A549 (cell line): ENCODE measurements at regions not wholly inside any gene's neighbourhood (a gene's known extent, or its start where the extent isn't known, plus 50 kb on each side); places are given as distances from the start of the nearest gene placed in this dataset.

Experiments
- CEBPB ChIP-seq, 2 experiments: fragments of >200 bp in 1 of 2; sonication (Bioruptor Twin) in 1 of 2; formaldehyde crosslinking in 1 of 2; IDR thresholded peaks; 2 replicates each; pipeline ENCODE4 v1.6.1; 2012 to 2016
- CTCF ChIP-seq: fragments of >200 bp; sonication (Bioruptor Twin); formaldehyde crosslinking; IDR thresholded peaks from 3 replicates; pipeline ENCODE4 v1.5.1; 2016
- POLR2A ChIP-seq: IDR thresholded peaks from 2 replicates; pipeline ENCODE4 v1.6.1; 2012; ENCODE audit warnings: mild to moderate bottlenecking, low read length
- TF ChIP-seq, protein P1 (sequence below): fragments of >200 bp; sonication (Bioruptor Twin); formaldehyde crosslinking; IDR thresholded peaks from 2 replicates; pipeline ENCODE4 v1.6.1; 2016

GRCh38 chr16:5582529-5582928 lies 484.9 kb upstream of the EEF2KMT start:
- TF ChIP-seq CTCF (no peak), CEBPB (IDR thresholded peaks at IDR 0.05) (no peak), POLR2A (no peak)
- TF ChIP-seq, protein P1, sequence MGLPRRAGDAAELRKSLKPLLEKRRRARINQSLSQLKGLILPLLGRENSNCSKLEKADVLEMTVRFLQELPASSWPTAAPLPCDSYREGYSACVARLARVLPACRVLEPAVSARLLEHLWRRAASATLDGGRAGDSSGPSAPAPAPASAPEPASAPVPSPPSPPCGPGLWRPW, result no peak
